ENCODE measurements at regions not wholly inside any gene's neighbourhood (a gene's known extent, or its start where the extent isn't known, plus 50 kb on each side); places are given as distances from the start of the nearest gene placed in this dataset.
"Not testable (repeated sequence)": the region's sequence is repeated elsewhere in the genome, so short reads cannot be mapped to it uniquely, and the experiment has no call there.

DNA sequence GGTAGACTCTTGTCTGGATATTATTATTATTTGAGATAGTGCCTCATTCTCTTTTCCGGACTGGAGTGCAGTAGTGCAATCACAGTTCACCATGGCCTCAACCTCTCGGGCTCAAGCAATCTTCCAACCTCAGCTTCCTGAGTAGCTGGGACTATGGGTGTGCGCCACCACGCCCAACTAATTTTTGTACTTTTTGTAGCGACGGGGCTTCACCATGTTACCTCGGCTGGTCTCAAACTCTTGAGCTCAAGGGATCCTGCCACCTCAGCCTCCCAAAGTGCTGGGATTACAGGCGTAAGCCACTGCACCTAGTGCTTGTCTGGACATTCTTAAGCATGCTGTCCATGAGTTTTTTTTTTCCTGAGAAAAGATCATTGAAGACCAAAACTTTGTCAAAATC is 498.9 kb upstream of the RGS6 start:
- Histone ChIP-seq H3K27ac (ENCODE audit: insufficient read length, low read depth, low read length) (no peak overlapping the region), H4K91ac (ENCODE audit: insufficient read length, low read depth, low read length) (no peak overlapping the region), H2BK12ac (ENCODE audit: insufficient read length, low read depth, low read length) (no peak overlapping the region), H3T11ph (ENCODE audit: low read length) (no peak overlapping the region), H3K4me2 (ENCODE audit: insufficient read depth, insufficient read length, low read length) (no peak overlapping the region), H3K14ac (ENCODE audit: insufficient read depth, low read length) (no peak overlapping the region; the same call in 1 of the 2 replicates), H2BK20ac (ENCODE audit: low read depth, low read length, poor library complexity, severe bottlenecking) (no peak overlapping the region), H3K27me3 (ENCODE audit: insufficient read depth, low read length) (no peaks in the 10 kb centered on the region), H3K79me2 (ENCODE audit: insufficient read depth, low read length) (no peaks in the 10 kb centered on the region; the same call in 1 of the 2 replicates), H2AK5ac (ENCODE audit: insufficient read length, low read length) (no peak overlapping the region), H2AFZ (ENCODE audit: low read length) (no peak overlapping the region), H3K9ac (ENCODE audit: extremely low read depth, insufficient read length, low read length) (no peak overlapping the region), H4K20me1 (ENCODE audit: control insufficient read depth, insufficient read depth, insufficient read length) (no peaks in the 10 kb centered on the region), H3K79me1 (ENCODE audit: insufficient read depth, low read depth, low read length, poor library complexity, severe bottlenecking) (peaks cover 6% of the 10 kb centered on the region), H3K23me2 (ENCODE audit: insufficient read length, low read depth, low read length, poor library complexity, severe bottlenecking) (no peaks in the 10 kb centered on the region), H4K5ac (ENCODE audit: insufficient read length, low read depth, low read length) (no peak overlapping the region), H3K4ac (ENCODE audit: low read depth, low read length) (no peak overlapping the region), H3K4me1 (ENCODE audit: insufficient read depth, low read length) (no peaks in the 10 kb centered on the region; the same call in 1 of the 2 replicates), H2BK5ac (ENCODE audit: insufficient read length, low read length) (no peak overlapping the region), H4K8ac (replicated peaks; ENCODE audit: insufficient read length, low read depth, low read length) (no peak overlapping the region), H3K9me3 (ENCODE audit: control insufficient read depth, low read depth, low read length) (no peaks in the 10 kb centered on the region), H2BK15ac (ENCODE audit: low read depth, low read length) (no peak overlapping the region), H3K56ac (ENCODE audit: insufficient read length, low read depth, low read length) (no peak overlapping the region), H3K18ac (ENCODE audit: insufficient read length, low read depth, low read length) (no peak overlapping the region), H3K23ac (ENCODE audit: insufficient read length, low read depth, low read length) (no peak overlapping the region), H2BK120ac (ENCODE audit: low read depth, low read length, poor library complexity, severe bottlenecking) (no peak overlapping the region)
- no peak for DNase-seq
- Mint-ChIP-seq H3K27me3 (ENCODE audit: low read depth) (no peaks in the 10 kb centered on the region), H3K4me1 (peaks cover 41 to 54% of the 10 kb centered on the region in 2 experiments), H3K27ac (peak overlapping the region in 2 of 3 experiments; percentile 57 to 75; a peak in 4 of 7 replicates), H3K4me3 (no peak overlapping the region), H3K36me3 (ENCODE audit: insufficient read depth in 1 of 3, low read depth in 3 of 3) (peaks cover 4 to 10% (median 8%) of the 10 kb centered on the region in 3 experiments; a peak in 5 of 7 replicates), H3K9me3 (no peaks in the 10 kb centered on the region)
- TF ChIP-seq, protein P1, sequence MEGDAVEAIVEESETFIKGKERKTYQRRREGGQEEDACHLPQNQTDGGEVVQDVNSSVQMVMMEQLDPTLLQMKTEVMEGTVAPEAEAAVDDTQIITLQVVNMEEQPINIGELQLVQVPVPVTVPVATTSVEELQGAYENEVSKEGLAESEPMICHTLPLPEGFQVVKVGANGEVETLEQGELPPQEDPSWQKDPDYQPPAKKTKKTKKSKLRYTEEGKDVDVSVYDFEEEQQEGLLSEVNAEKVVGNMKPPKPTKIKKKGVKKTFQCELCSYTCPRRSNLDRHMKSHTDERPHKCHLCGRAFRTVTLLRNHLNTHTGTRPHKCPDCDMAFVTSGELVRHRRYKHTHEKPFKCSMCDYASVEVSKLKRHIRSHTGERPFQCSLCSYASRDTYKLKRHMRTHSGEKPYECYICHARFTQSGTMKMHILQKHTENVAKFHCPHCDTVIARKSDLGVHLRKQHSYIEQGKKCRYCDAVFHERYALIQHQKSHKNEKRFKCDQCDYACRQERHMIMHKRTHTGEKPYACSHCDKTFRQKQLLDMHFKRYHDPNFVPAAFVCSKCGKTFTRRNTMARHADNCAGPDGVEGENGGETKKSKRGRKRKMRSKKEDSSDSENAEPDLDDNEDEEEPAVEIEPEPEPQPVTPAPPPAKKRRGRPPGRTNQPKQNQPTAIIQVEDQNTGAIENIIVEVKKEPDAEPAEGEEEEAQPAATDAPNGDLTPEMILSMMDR (conservative IDR thresholded peaks at IDR 0.05), result no peak
- WGBS (ENCODE audit: extremely low coverage, insufficient read length, low lambda C conversion rate), result no CpG with 5 or more reads among the region's 8 CpGs

DNA sequence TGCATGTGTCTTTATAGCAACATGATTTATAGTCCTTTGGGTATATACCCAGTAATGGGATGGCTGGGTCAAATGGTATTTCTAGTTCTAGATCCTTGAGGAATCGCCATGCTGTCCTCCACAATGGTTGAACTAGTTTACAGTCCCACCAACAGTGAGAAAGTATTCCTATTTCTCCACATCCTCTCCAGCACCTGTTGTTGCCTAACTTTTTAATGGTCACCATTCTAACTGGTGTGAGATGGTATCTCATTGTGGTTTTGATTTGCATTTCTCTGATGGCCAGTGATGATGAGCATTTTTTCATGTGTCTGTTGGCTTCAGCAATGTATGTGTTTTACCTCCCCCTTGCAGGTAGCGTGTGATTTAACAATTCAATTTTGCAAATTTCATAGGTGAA is 496.6 kb upstream of the RGS6 start:
- not testable (repeated sequence) for H3K4ac ChIP-seq (ENCODE audit: low read depth, low read length); H4K8ac ChIP-seq (replicated peaks; ENCODE audit: insufficient read length, low read depth, low read length); H3K4me1 ChIP-seq (ENCODE audit: insufficient read depth, low read length); H3K79me2 ChIP-seq (ENCODE audit: insufficient read depth, low read length); H3K36me3 Mint-ChIP-seq (ENCODE audit: insufficient read depth in 1 of 3, low read depth in 3 of 3); H3K27ac Mint-ChIP-seq; H3K27ac ChIP-seq (ENCODE audit: insufficient read length, low read depth, low read length); H3K9ac ChIP-seq (ENCODE audit: extremely low read depth, insufficient read length, low read length); H2BK120ac ChIP-seq (ENCODE audit: low read depth, low read length, poor library complexity, severe bottlenecking); H4K20me1 ChIP-seq (ENCODE audit: control insufficient read depth, insufficient read depth, insufficient read length); DNase-seq; H3K14ac ChIP-seq (ENCODE audit: insufficient read depth, low read length); H3K4me2 ChIP-seq (ENCODE audit: insufficient read depth, insufficient read length, low read length); H2BK15ac ChIP-seq (ENCODE audit: low read depth, low read length); H3K27me3 Mint-ChIP-seq (ENCODE audit: low read depth); H3K23me2 ChIP-seq (ENCODE audit: insufficient read length, low read depth, low read length, poor library complexity, severe bottlenecking); H3K79me1 ChIP-seq (ENCODE audit: insufficient read depth, low read depth, low read length, poor library complexity, severe bottlenecking); H2BK5ac ChIP-seq (ENCODE audit: insufficient read length, low read length); H2BK20ac ChIP-seq (ENCODE audit: low read depth, low read length, poor library complexity, severe bottlenecking); H3K56ac ChIP-seq (ENCODE audit: insufficient read length, low read depth, low read length); H4K91ac ChIP-seq (ENCODE audit: insufficient read length, low read depth, low read length); H3K4me3 Mint-ChIP-seq; H3K9me3 ChIP-seq (ENCODE audit: control insufficient read depth, low read depth, low read length); H3K18ac ChIP-seq (ENCODE audit: insufficient read length, low read depth, low read length); H4K5ac ChIP-seq (ENCODE audit: insufficient read length, low read depth, low read length); H2AK5ac ChIP-seq (ENCODE audit: insufficient read length, low read length); H3K27me3 ChIP-seq (ENCODE audit: insufficient read depth, low read length); H2AFZ ChIP-seq (ENCODE audit: low read length); H3K9me3 Mint-ChIP-seq; H2BK12ac ChIP-seq (ENCODE audit: insufficient read length, low read depth, low read length); H3K23ac ChIP-seq (ENCODE audit: insufficient read length, low read depth, low read length); H3T11ph ChIP-seq (ENCODE audit: low read length)
- H3K4me1 Mint-ChIP-seq, result peaks cover 28 to 38% of the 10 kb centered on the region in 2 experiments
- no CpG with 5 or more reads among the region's 2 CpGs for WGBS (ENCODE audit: extremely low coverage, insufficient read length, low lambda C conversion rate)
